Panc1 (cell line): ENCODE measurements at regions not wholly inside any gene's neighbourhood (a gene's known extent, or its start where the extent isn't known, plus 50 kb on each side); places are given as distances from the start of the nearest gene placed in this dataset.

ENCODE experiments used
- ATAC-seq: fragments of 200-7000 bp; cut with Tn5 transposase; 2 replicates; pipeline ENCODE4 v1.9.1; 2020; ENCODE audit warnings: mild to moderate bottlenecking, moderate library complexity
- BruUV-seq: library from RNA; stranded (reverse); fragments of 400-500 nt; replicated peaks from 2 replicates; lab custom pipeline; 2021; lab: Mats Ljungman, UMichigan
- CTCF ChIA-PET: fragments of 300-600 bp; sonication (Branson Sonifier 250); formaldehyde crosslinking; loops from one replicate; lab custom pipeline; 2022; ENCODE audit warnings: antibody characterized with exemption; lab: Charles Lee
- POLR2A ChIA-PET: fragments of 300-600 bp; sonication (Branson Sonifier 250); formaldehyde crosslinking; loops from one replicate; lab custom pipeline; 2022; ENCODE audit warnings: antibody characterized with exemption; lab: Charles Lee
- DNase-seq: peaks from one replicate; pipeline ENCODE4 v3.0.0-alpha.2; 2010; ENCODE audit warnings: low read depth, low spot score
- H3K27ac ChIP-seq: 2 replicates; pipeline ENCODE4 v1.5.1; 2011; ENCODE audit warnings: mild to moderate bottlenecking, low read length, inconsistent platforms
- H3K27me3 ChIP-seq: fragments of 200-500 bp; sonication (Bioruptor generic); 2 replicates; pipeline ENCODE4 v1.6.0; 2014; ENCODE audit warnings: low read length, inconsistent platforms; ENCODE audit not compliant: control insufficient read depth, insufficient read depth
- H3K36me3 ChIP-seq: fragments of 200-500 bp; sonication (Bioruptor generic); 2 replicates; pipeline ENCODE4 v1.5.1; 2014; ENCODE audit warnings: inconsistent platforms, mild to moderate bottlenecking, low read length, moderate library complexity; ENCODE audit not compliant: control insufficient read depth, insufficient read depth
- H3K4me1 ChIP-seq: 2 replicates; pipeline ENCODE4 v1.5.1; 2011; ENCODE audit warnings: inconsistent platforms, mild to moderate bottlenecking, low read length, moderate library complexity; ENCODE audit not compliant: control insufficient read depth, insufficient read depth
- H3K4me3 ChIP-seq, 2 experiments: 2 replicates each; pipeline ENCODE4 v1.5.1; 2011 to 2012; ENCODE audit warnings: low read depth in 2 of 2, low read length in 2 of 2, mild to moderate bottlenecking in 2 of 2, inconsistent platforms in 1 of 2, moderate library complexity in 1 of 2
- H3K9me3 ChIP-seq: fragments of 200-500 bp; sonication (Bioruptor generic); 2 replicates; pipeline ENCODE4 v1.5.1; 2014; ENCODE audit warnings: low read depth, mild to moderate bottlenecking, inconsistent platforms, low read length, moderate library complexity; ENCODE audit not compliant: control insufficient read depth, insufficient read depth
- POLR2AphosphoS5 ChIP-seq: IDR thresholded peaks from 2 replicates; pipeline ENCODE4 v1.6.1; 2012; ENCODE audit warnings: mild to moderate bottlenecking, low read depth, low read length, moderate library complexity
- SIN3A ChIP-seq: IDR thresholded peaks from 2 replicates; pipeline ENCODE4 v1.6.1; 2012; ENCODE audit warnings: low read depth, mild to moderate bottlenecking, low read length, moderate library complexity, borderline replicate concordance; ENCODE audit not compliant: insufficient read depth
- TCF7L2 ChIP-seq: IDR thresholded peaks from 2 replicates; pipeline ENCODE4 v1.6.1; 2011; ENCODE audit warnings: mild to moderate bottlenecking, low read depth, low read length, inconsistent platforms
- in situ Hi-C: cut with HindIII; loops from 2 replicates; pipeline ENCODE4 v1.10.0; 2016; ENCODE audit warnings: low sequenced_read_pairs, low pct_unique_long_range_greater_than_20kb
- intact Hi-C: fragments of 100-400 bp; cut with micrococcal nuclease; formaldehyde crosslinking; loops from one replicate; pipeline ENCODE4 v1.10.0; 2022; ENCODE audit not compliant: unreplicated experiment
- TF ChIP-seq, protein P1 (sequence below): fragments of 450-650 bp; IDR thresholded peaks from 2 replicates; pipeline ENCODE4 v1.5.1; 2017; ENCODE audit warnings: mild to moderate bottlenecking
- TF ChIP-seq, protein P2 (sequence below), 2 experiments: IDR thresholded peaks; 2 replicates each; pipeline ENCODE4 v1.6.1; 2011 to 2012; ENCODE audit warnings: low read depth in 2 of 2, control low read depth in 1 of 2, low read length in 1 of 2, mild to moderate bottlenecking in 1 of 2, moderate library complexity in 1 of 2; ENCODE audit not compliant: insufficient read depth in 1 of 2

DNA sequence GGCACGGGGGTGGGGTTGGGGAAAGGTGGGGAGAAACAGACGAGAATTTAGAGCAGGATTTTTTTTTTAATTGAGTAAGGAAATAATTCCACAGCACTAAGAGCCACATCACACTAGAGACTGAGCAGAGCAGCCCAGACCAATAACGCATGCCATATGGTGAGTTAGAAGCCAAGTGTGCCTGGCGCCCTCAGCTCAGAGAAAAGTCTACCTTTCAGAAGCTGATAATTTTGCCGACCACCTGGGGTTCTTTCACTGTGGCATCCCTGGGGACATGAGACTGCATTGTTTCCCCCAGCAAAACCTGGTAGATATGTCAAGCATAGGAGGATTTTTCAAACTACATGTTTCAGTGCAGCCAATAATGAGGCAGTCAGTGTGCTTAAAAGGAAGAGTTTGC lies 516.8 kb downstream of the SMARCA1 start:
- Histone ChIP-seq H3K27me3 (no peaks in the 10 kb centered on the region), H3K9me3 (no peaks in the 10 kb centered on the region), H3K36me3 (no peaks in the 10 kb centered on the region), H3K4me3 (no peak overlapping the region), H3K4me1 (no peaks in the 10 kb centered on the region), H3K27ac (no peak overlapping the region)
- DNase-seq (no peak), ATAC-seq (no peak)
- in situ Hi-C loops (no loop called here), intact Hi-C loops (no loop called here)
- ChIA-PET POLR2A (no interaction called here), CTCF (no interaction called here)
- BruUV-seq, result no TSS peak
- TF ChIP-seq, protein P1, sequence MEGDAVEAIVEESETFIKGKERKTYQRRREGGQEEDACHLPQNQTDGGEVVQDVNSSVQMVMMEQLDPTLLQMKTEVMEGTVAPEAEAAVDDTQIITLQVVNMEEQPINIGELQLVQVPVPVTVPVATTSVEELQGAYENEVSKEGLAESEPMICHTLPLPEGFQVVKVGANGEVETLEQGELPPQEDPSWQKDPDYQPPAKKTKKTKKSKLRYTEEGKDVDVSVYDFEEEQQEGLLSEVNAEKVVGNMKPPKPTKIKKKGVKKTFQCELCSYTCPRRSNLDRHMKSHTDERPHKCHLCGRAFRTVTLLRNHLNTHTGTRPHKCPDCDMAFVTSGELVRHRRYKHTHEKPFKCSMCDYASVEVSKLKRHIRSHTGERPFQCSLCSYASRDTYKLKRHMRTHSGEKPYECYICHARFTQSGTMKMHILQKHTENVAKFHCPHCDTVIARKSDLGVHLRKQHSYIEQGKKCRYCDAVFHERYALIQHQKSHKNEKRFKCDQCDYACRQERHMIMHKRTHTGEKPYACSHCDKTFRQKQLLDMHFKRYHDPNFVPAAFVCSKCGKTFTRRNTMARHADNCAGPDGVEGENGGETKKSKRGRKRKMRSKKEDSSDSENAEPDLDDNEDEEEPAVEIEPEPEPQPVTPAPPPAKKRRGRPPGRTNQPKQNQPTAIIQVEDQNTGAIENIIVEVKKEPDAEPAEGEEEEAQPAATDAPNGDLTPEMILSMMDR, result no peak
- TF ChIP-seq SIN3A (no peak), POLR2AphosphoS5 (no peak), TCF7L2 (no peak)
- TF ChIP-seq, protein P2, sequence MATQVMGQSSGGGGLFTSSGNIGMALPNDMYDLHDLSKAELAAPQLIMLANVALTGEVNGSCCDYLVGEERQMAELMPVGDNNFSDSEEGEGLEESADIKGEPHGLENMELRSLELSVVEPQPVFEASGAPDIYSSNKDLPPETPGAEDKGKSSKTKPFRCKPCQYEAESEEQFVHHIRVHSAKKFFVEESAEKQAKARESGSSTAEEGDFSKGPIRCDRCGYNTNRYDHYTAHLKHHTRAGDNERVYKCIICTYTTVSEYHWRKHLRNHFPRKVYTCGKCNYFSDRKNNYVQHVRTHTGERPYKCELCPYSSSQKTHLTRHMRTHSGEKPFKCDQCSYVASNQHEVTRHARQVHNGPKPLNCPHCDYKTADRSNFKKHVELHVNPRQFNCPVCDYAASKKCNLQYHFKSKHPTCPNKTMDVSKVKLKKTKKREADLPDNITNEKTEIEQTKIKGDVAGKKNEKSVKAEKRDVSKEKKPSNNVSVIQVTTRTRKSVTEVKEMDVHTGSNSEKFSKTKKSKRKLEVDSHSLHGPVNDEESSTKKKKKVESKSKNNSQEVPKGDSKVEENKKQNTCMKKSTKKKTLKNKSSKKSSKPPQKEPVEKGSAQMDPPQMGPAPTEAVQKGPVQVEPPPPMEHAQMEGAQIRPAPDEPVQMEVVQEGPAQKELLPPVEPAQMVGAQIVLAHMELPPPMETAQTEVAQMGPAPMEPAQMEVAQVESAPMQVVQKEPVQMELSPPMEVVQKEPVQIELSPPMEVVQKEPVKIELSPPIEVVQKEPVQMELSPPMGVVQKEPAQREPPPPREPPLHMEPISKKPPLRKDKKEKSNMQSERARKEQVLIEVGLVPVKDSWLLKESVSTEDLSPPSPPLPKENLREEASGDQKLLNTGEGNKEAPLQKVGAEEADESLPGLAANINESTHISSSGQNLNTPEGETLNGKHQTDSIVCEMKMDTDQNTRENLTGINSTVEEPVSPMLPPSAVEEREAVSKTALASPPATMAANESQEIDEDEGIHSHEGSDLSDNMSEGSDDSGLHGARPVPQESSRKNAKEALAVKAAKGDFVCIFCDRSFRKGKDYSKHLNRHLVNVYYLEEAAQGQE (IDR thresholded peaks at IDR 0.05; ENCODE audit: insufficient read depth in 1 of 2, low read depth in 2 of 2, low read length in 1 of 2), result no peak

DNA sequence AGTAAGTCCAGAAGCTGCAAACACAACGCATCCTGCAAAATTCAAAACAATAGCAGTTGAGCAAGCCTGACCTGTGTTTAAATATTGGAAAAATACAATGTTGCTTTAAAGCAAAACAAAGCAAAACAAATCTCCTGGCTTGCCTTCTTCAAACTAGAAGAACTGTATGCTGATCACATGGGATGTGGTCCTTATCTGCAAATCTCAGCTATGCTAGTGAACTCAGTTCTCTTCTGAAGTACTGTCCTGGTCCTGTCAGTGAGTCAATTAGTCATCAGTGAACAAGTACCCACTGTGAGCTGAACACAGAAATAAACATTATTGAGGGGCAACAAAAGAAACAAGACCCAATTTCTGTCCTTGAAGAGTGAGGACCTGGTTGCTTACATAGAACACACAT lies 522.5 kb downstream of the SMARCA1 start:
- ChIA-PET POLR2A (no interaction called here), CTCF (no interaction called here)
- TF ChIP-seq, protein P2 (IDR thresholded peaks at IDR 0.05; ENCODE audit: insufficient read depth in 1 of 2, low read depth in 2 of 2, low read length in 1 of 2), result no peak
- no peak for TF ChIP-seq TCF7L2
- no peak for TF ChIP-seq POLR2AphosphoS5
- no peak for TF ChIP-seq SIN3A
- TF ChIP-seq, protein P1, result no peak
- Histone ChIP-seq H3K4me3 (no peak overlapping the region), H3K27me3 (no peaks in the 10 kb centered on the region), H3K36me3 (no peaks in the 10 kb centered on the region), H3K4me1 (no peaks in the 10 kb centered on the region), H3K27ac (no peak overlapping the region), H3K9me3 (no peaks in the 10 kb centered on the region)
- DNase-seq (no peak), ATAC-seq (no peak)
- in situ Hi-C loops, result no loop called here
- no TSS peak for BruUV-seq
- intact Hi-C loops, result no loop called here
